Mesodermal cell (in vitro differentiated cells): ENCODE measurements at regions not wholly inside any gene's neighbourhood (a gene's known extent, or its start where the extent isn't known, plus 50 kb on each side); places are given as distances from the start of the nearest gene placed in this dataset.

Experiments used
- H3K27ac ChIP-seq: 2 replicates; pipeline ENCODE4 v1.7.0; 2013; ENCODE audit warnings: mild to moderate bottlenecking, low read depth, low read length, moderate library complexity; ENCODE audit not compliant: severe bottlenecking
- H3K36me3 ChIP-seq: 2 replicates; pipeline ENCODE4 v1.7.1; 2013; ENCODE audit warnings: mild to moderate bottlenecking, low read length, moderate library complexity; ENCODE audit not compliant: control insufficient read depth, insufficient read depth
- H3K4me1 ChIP-seq: one replicate; pipeline ENCODE4 v1.7.1; 2013; ENCODE audit warnings: mild to moderate bottlenecking, low read length; ENCODE audit not compliant: insufficient read depth, control insufficient read depth, poor library complexity, severe bottlenecking
- H3K4me3 ChIP-seq: 2 replicates; pipeline ENCODE4 v1.7.0; 2013; ENCODE audit warnings: low read length, control low read depth, mild to moderate bottlenecking; ENCODE audit not compliant: insufficient read depth, poor library complexity, severe bottlenecking; ENCODE audit errors: extremely low read depth
- H3K9me3 ChIP-seq: 2 replicates; pipeline ENCODE4 v1.7.1; 2013; ENCODE audit warnings: mild to moderate bottlenecking, low read length, moderate library complexity; ENCODE audit not compliant: control insufficient read depth
- WGBS, 2 experiments: methylation state at CpG; one replicate each; pipeline ENCODE4 v1.1.5; 2013; ENCODE audit warnings: missing lambda C conversion rate in 2 of 2; ENCODE audit not compliant: insufficient coverage in 2 of 2; 5-methylcytosine and 5-hydroxymethylcytosine counted together

- WGBS, 2 experiments, result 65% methylated on average over 2 of the region's 3 CpGs; no CpG with 5 or more reads in 1 of the 2 experiments
- Histone ChIP-seq H3K4me1 (no peaks in the 10 kb centered on the region), H3K4me3 (no peak overlapping the region), H3K27ac (no peak overlapping the region), H3K36me3 (no peaks in the 10 kb centered on the region), H3K9me3 (no peaks in the 10 kb centered on the region)
Measured at GRCh38 chr5:8912106-8912505, 633.8 kb downstream of the SEMA5A start.

- Histone ChIP-seq H3K36me3 (no peaks in the 10 kb centered on the region), H3K27ac (no peak overlapping the region), H3K9me3 (no peaks in the 10 kb centered on the region), H3K4me3 (no peak overlapping the region), H3K4me1 (no peaks in the 10 kb centered on the region)
- 74 to 88% methylated on average over 4 of the region's 4 CpGs for WGBS, 2 experiments
Measured at GRCh38 chr5:8913522-8913921, 632.4 kb downstream of the SEMA5A start.

- H3K4me1 ChIP-seq, result no peaks in the 10 kb centered on the region
- no peak overlapping the region for H3K27ac ChIP-seq
- no peaks in the 10 kb centered on the region for H3K9me3 ChIP-seq
- H3K36me3 ChIP-seq, result no peaks in the 10 kb centered on the region
- no peak overlapping the region for H3K4me3 ChIP-seq
Measured at GRCh38 chr5:8919096-8919495, 626.8 kb downstream of the SEMA5A start.

GRCh38 chr5:8923526-8923925, 622.3 kb downstream of the SEMA5A start:
- Histone ChIP-seq H3K4me3 (no peak overlapping the region), H3K4me1 (no peaks in the 10 kb centered on the region), H3K36me3 (no peaks in the 10 kb centered on the region), H3K9me3 (no peaks in the 10 kb centered on the region), H3K27ac (no peak overlapping the region)
- WGBS, 2 experiments, result no CpG with 5 or more reads among the region's 1 CpG

GRCh38 chr5:8924054-8924793, 621.7 kb downstream of the SEMA5A start:
- H3K4me3 ChIP-seq, result no peak overlapping the region
- no peaks in the 10 kb centered on the region for H3K36me3 ChIP-seq
- no peaks in the 10 kb centered on the region for H3K4me1 ChIP-seq
- H3K9me3 ChIP-seq, result no peaks in the 10 kb centered on the region
- 90 to 94% methylated on average over 2 to 3 of the region's 3 CpGs for WGBS, 2 experiments
- H3K27ac ChIP-seq, result no peak overlapping the region

- 86% methylated on average over 1 of the region's 2 CpGs; no CpG with 5 or more reads in 1 of the 2 experiments for whole genome bisulfite sequencing, 2 experiments
Measured at GRCh38 chr5:8930021-8930420, 615.9 kb downstream of the SEMA5A start.

GRCh38 chr5:8934455-8934854, 611.4 kb downstream of the SEMA5A start:
- Histone ChIP-seq H3K9me3 (no peaks in the 10 kb centered on the region), H3K4me3 (no peak overlapping the region), H3K36me3 (no peaks in the 10 kb centered on the region), H3K4me1 (no peaks in the 10 kb centered on the region), H3K27ac (no peak overlapping the region)
- 75 to 80% methylated on average over 1 of the region's 1 CpG for WGBS, 2 experiments

More at GRCh38 chr5:8930021-8930420, 615.9 kb downstream of the SEMA5A start:
- Histone ChIP-seq H3K9me3 (no peaks in the 10 kb centered on the region), H3K27ac (no peak overlapping the region), H3K4me3 (no peak overlapping the region), H3K4me1 (no peaks in the 10 kb centered on the region), H3K36me3 (no peaks in the 10 kb centered on the region)

DNA sequence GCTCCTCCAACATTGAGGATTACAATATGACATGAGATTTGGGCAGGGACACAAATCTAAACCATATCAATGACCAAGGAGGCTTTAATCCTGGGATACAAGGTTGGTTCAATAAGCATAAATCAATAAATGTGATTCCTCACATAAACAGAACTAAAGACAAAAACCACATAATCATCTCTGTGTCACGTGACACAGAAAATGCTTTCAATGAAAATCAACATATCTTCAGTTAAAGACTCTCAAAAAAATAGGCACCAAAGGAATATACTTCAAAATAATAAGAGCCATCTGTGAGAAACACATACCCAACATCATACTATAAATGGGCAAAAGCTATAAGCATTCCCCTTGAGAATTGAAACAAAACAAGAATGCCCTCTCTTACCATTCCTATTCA, 604.9 kb downstream of the SEMA5A start:
- Histone ChIP-seq H3K4me3 (no peak overlapping the region), H3K9me3 (no peaks in the 10 kb centered on the region), H3K27ac (no peak overlapping the region), H3K4me1 (no peaks in the 10 kb centered on the region), H3K36me3 (no peaks in the 10 kb centered on the region)
- WGBS, 2 experiments, result 64 to 100% methylated on average over 1 of the region's 1 CpG

DNA sequence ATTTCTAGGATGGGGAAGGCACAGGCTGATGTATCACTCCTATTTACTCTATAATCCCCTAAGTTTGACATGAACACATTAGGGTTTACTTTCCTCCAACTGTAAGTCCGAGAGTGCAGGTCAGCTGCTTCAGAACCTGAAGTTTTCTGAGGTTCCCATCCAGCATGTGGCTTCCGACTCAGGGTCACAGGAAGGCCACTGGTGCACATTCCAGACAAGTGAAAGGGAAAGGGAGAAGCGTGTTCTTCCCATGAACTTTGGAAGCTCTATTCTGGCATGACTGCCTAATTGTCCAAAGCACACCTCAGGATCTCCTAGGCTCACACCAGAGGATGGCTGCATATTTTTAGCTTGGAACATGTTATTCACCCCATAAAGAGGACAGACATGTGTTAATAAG, 602.6 kb downstream of the SEMA5A start:
- H3K27ac ChIP-seq, result no peak overlapping the region
- WGBS, 2 experiments, result 83 to 100% methylated on average over 1 to 3 of the region's 3 CpGs

GRCh38 chr5:8944005-8944404, 601.9 kb downstream of the SEMA5A start:
- H3K9me3 ChIP-seq, result no peaks in the 10 kb centered on the region
- no peak overlapping the region for H3K4me3 ChIP-seq
- no peaks in the 10 kb centered on the region for H3K4me1 ChIP-seq
- WGBS, 2 experiments, result no CpG with 5 or more reads among the region's 4 CpGs
- no peaks in the 10 kb centered on the region for H3K36me3 ChIP-seq
- H3K27ac ChIP-seq, result no peak overlapping the region

More for the DNA sequence above, 602.6 kb downstream of the SEMA5A start:
- no peak overlapping the region for H3K4me3 ChIP-seq
- H3K36me3 ChIP-seq, result no peaks in the 10 kb centered on the region
- no peaks in the 10 kb centered on the region for H3K4me1 ChIP-seq
- H3K9me3 ChIP-seq, result no peaks in the 10 kb centered on the region

DNA sequence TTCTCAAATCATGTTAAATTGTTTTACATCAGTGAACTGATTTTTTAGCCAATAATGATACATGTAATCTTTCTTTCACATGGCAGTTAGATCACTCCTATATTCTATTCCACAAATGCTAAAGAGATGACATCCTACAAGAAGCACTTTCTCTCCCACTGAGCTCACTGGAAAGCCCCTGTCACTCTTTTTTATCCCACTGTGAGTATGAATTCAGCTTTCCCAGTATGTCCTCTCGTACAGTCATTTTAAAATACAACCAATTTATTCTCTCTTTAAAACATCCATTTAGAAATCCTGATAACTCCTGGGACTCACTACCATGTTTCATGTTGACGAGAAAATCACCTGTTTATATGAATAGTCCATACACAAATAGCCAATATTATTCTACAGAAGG, 599.9 kb downstream of the SEMA5A start:
- Histone ChIP-seq H3K27ac (no peak overlapping the region), H3K4me3 (no peak overlapping the region), H3K9me3 (no peaks in the 10 kb centered on the region), H3K36me3 (no peaks in the 10 kb centered on the region), H3K4me1 (no peaks in the 10 kb centered on the region)
- 78 to 100% methylated on average over 1 of the region's 2 CpGs for WGBS, 2 experiments
